A673 (cell line): ENCODE measurements at regions not wholly inside any gene's neighbourhood (a gene's known extent, or its start where the extent isn't known, plus 50 kb on each side); places are given as distances from the start of the nearest gene placed in this dataset.

Experiments used
- BruUV-seq: library from RNA; stranded (reverse); fragments of 400-500 nt; replicated peaks from 2 replicates; lab custom pipeline; 2021; lab: Mats Ljungman, UMichigan
- CTCF ChIA-PET: fragments of 300-600 bp; sonication (Branson Sonifier 250); formaldehyde crosslinking; loops from one replicate; lab custom pipeline; 2022; ENCODE audit warnings: antibody characterized with exemption; lab: Charles Lee
- POLR2A ChIA-PET: fragments of 300-600 bp; sonication (Branson Sonifier 250); formaldehyde crosslinking; loops from one replicate; lab custom pipeline; 2022; ENCODE audit warnings: antibody characterized with exemption; ENCODE audit not compliant: low non-redundant PET; lab: Charles Lee
- DNase-seq: peaks from one replicate; pipeline ENCODE4 v3.0.0-alpha.2; 2015; ENCODE audit warnings: low spot score
- H3K27ac ChIP-seq: fragments of 200-600 bp; sonication (generic); 2 replicates; pipeline ENCODE4 v1.5.1; 2016; ENCODE audit warnings: mixed run types, low read depth, mild to moderate bottlenecking, mixed read lengths, antibody characterized with exemption, low read length; ENCODE audit not compliant: poor library complexity, severe bottlenecking
- H3K27me3 ChIP-seq: fragments of 200-600 bp; sonication (generic); replicated peaks from 2 replicates; pipeline ENCODE4 v1.6.1; 2017; ENCODE audit warnings: mixed run types, low read depth, mild to moderate bottlenecking, mixed read lengths, antibody characterized with exemption, low read length; ENCODE audit not compliant: insufficient read depth, poor library complexity
- H3K36me3 ChIP-seq: fragments of 200-600 bp; sonication (generic); 2 replicates; pipeline ENCODE4 v1.6.1; 2016; ENCODE audit warnings: mixed run types, mild to moderate bottlenecking, mixed read lengths, antibody characterized with exemption, low read length; ENCODE audit not compliant: insufficient read depth, poor library complexity, severe bottlenecking
- H3K4me1 ChIP-seq: fragments of 200-600 bp; sonication (generic); 2 replicates; pipeline ENCODE4 v1.6.1; 2017; ENCODE audit warnings: mixed run types, mild to moderate bottlenecking, mixed read lengths, antibody characterized with exemption, low read length; ENCODE audit not compliant: insufficient read depth, poor library complexity, severe bottlenecking
- H3K4me3 ChIP-seq: fragments of 200-600 bp; sonication (generic); 2 replicates; pipeline ENCODE4 v1.5.1; 2016; ENCODE audit warnings: low read depth, mixed run types, mild to moderate bottlenecking, mixed read lengths, low read length; ENCODE audit not compliant: poor library complexity, severe bottlenecking
- H3K9me3 ChIP-seq: fragments of 200-600 bp; sonication (generic); 2 replicates; pipeline ENCODE4 v1.6.1; 2016; ENCODE audit warnings: mixed run types, low read depth, mild to moderate bottlenecking, mixed read lengths, antibody characterized with exemption, low read length; ENCODE audit not compliant: poor library complexity, severe bottlenecking
- EZH2 ChIP-seq: fragments of 200-600 bp; sonication (generic); IDR thresholded peaks from 2 replicates; pipeline ENCODE4 v1.6.1; 2017; ENCODE audit warnings: borderline replicate concordance, low read depth, mild to moderate bottlenecking, mixed read lengths, antibody characterized with exemption, low read length; ENCODE audit not compliant: poor library complexity, severe bottlenecking
- intact Hi-C: fragments of 100-400 bp; cut with micrococcal nuclease; formaldehyde crosslinking; loops from one replicate; pipeline ENCODE4 v1.10.0; 2022; ENCODE audit not compliant: unreplicated experiment
- TF ChIP-seq, protein P1 (sequence below): fragments of 300-800, 200-600 bp; sonication (generic); conservative IDR thresholded peaks from 2 replicates; pipeline ENCODE4 v1.5.1; 2017; ENCODE audit warnings: low read depth, mild to moderate bottlenecking, antibody characterized with exemption, low read length, moderate library complexity, mixed read lengths

- CTCF ChIA-PET = no interaction called here
- H3K36me3 ChIP-seq = no peaks in the 10 kb centered on the region
Measured at GRCh38 chrX:17323397-17323796, 51.6 kb upstream of the NHS start.

More at GRCh38 chrX:17323397-17323796, 51.6 kb upstream of the NHS start:
- Histone ChIP-seq H3K4me3 (no peak overlapping the region), H3K9me3 (no peaks in the 10 kb centered on the region), H3K27ac (no peak overlapping the region), H3K27me3 (peaks cover 3% of the 10 kb centered on the region), H3K4me1 (no peaks in the 10 kb centered on the region)
- TF ChIP-seq, protein P1, sequence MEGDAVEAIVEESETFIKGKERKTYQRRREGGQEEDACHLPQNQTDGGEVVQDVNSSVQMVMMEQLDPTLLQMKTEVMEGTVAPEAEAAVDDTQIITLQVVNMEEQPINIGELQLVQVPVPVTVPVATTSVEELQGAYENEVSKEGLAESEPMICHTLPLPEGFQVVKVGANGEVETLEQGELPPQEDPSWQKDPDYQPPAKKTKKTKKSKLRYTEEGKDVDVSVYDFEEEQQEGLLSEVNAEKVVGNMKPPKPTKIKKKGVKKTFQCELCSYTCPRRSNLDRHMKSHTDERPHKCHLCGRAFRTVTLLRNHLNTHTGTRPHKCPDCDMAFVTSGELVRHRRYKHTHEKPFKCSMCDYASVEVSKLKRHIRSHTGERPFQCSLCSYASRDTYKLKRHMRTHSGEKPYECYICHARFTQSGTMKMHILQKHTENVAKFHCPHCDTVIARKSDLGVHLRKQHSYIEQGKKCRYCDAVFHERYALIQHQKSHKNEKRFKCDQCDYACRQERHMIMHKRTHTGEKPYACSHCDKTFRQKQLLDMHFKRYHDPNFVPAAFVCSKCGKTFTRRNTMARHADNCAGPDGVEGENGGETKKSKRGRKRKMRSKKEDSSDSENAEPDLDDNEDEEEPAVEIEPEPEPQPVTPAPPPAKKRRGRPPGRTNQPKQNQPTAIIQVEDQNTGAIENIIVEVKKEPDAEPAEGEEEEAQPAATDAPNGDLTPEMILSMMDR = peak; percentile 40
- no peak for TF ChIP-seq EZH2
- no TSS peak for BruUV-seq
- DNase-seq = no peak
- POLR2A ChIA-PET = no interaction called here
- intact Hi-C loops = no loop called here
